GM12878 (cell line): ENCODE measurements at regions not wholly inside any gene's neighbourhood (a gene's known extent, or its start where the extent isn't known, plus 50 kb on each side); places are given as distances from the start of the nearest gene placed in this dataset.

ENCODE experiments used
- ATAC-seq: fragments of 200-7000 bp; cut with Tn5 transposase; 3 replicates; pipeline ENCODE4 v1.9.1; 2020; ENCODE audit warnings: mild to moderate bottlenecking, moderate library complexity
- BruUV-seq: library from RNA; stranded (reverse); fragments of 400-500 nt; replicated peaks from 2 replicates; lab custom pipeline; 2021; lab: Mats Ljungman, UMichigan
- CTCF ChIA-PET: fragments of 300-600 bp; sonication (Branson Sonifier 250); formaldehyde crosslinking; extraction: SDS; loops from one replicate; lab custom pipeline; 2021; ENCODE audit warnings: inconsistent platforms; lab: Yijun Ruan, JAX
- POLR2A ChIA-PET: fragments of 350-600 bp; formaldehyde crosslinking; extraction: SDS; loops from one replicate; lab custom pipeline; 2021; ENCODE audit warnings: inconsistent platforms; lab: Charles Lee
- RAD21 ChIA-PET: fragments of 300-600 bp; sonication (Branson Sonifier 250); formaldehyde crosslinking; loops from one replicate; lab custom pipeline; 2023; ENCODE audit warnings: antibody characterized with exemption; ENCODE audit not compliant: unreplicated experiment; lab: Charles Lee
- SMC1A ChIA-PET: fragments of 300-600 bp; sonication (Branson Sonifier 250); formaldehyde crosslinking; loops from one replicate; lab custom pipeline; 2023; ENCODE audit not compliant: unreplicated experiment, uncharacterized antibody; lab: Charles Lee
- DNase-seq: peaks from one replicate; pipeline ENCODE4 v3.0.0-alpha.2; 2011; ENCODE audit warnings: low read depth, low spot score
- FAIRE-seq: peaks from 3 replicates; lab custom pipeline; 2011; peaks lifted over from hg19 to GRCh38; lab: Jason Lieb, UNC
- H2AFZ ChIP-seq: 2 replicates; pipeline ENCODE4 v1.6.0; 2011; ENCODE audit warnings: low read depth, low read length, control low read depth; ENCODE audit not compliant: control insufficient read depth
- H3K27ac ChIP-seq: 2 replicates; pipeline ENCODE4 v1.5.1; 2011; ENCODE audit warnings: control low read depth; ENCODE audit not compliant: control insufficient read depth, insufficient read depth
- H3K27me3 ChIP-seq, 2 experiments: replicated peaks in 1 of 2; 2 replicates each; pipeline versions ENCODE4 v1.6.0 to v1.6.1; 2011; ENCODE audit warnings: low read length in 1 of 2; ENCODE audit not compliant: control insufficient read depth in 2 of 2, insufficient read depth in 2 of 2
- H3K36me3 ChIP-seq, 2 experiments: 2 replicates each; pipeline ENCODE4 v1.5.1; 2011; ENCODE audit warnings: low read length in 1 of 2; ENCODE audit not compliant: control insufficient read depth in 2 of 2, insufficient read depth in 2 of 2
- H3K4me1 ChIP-seq: 2 replicates; pipeline ENCODE4 v1.6.1; 2011; ENCODE audit warnings: mild to moderate bottlenecking, low read length, moderate library complexity, mixed read lengths; ENCODE audit not compliant: control insufficient read depth, insufficient read depth
- H3K4me2 ChIP-seq: 2 replicates; pipeline ENCODE4 v1.6.0; 2011; ENCODE audit warnings: control low read depth; ENCODE audit not compliant: control insufficient read depth, insufficient read depth
- H3K4me3 ChIP-seq: fragments of 200-600 bp; sonication (generic); 2 replicates; pipeline ENCODE4 v1.5.1; 2016
- H3K79me2 ChIP-seq: 2 replicates; pipeline ENCODE4 v1.6.0; 2011; ENCODE audit warnings: low read length; ENCODE audit not compliant: control insufficient read depth, insufficient read depth
- H3K9ac ChIP-seq: 2 replicates; pipeline ENCODE4 v1.8.0; 2011; ENCODE audit warnings: low read length, control low read depth, mixed read lengths; ENCODE audit not compliant: control insufficient read depth, insufficient read depth
- H3K9me3 ChIP-seq: replicated peaks from 3 replicates; pipeline ENCODE4 v1.5.1; 2011; ENCODE audit warnings: mild to moderate bottlenecking, low read length; ENCODE audit not compliant: control insufficient read depth, insufficient read depth
- H4K20me1 ChIP-seq: 2 replicates; pipeline ENCODE4 v1.6.0; 2011; ENCODE audit not compliant: control insufficient read depth, insufficient read depth
- CHD1 ChIP-seq: IDR thresholded peaks from 2 replicates; pipeline ENCODE4 v1.6.1; 2012; ENCODE audit warnings: low read depth, low read length, improper control_type of control experiment
- ETV6 ChIP-seq, 2 experiments: fragments of 450-650 bp in 1 of 2; IDR thresholded peaks in 1 of 2; conservative IDR thresholded peaks in 1 of 2; 2 replicates each; pipeline ENCODE4 v1.6.1; 2014; ENCODE audit warnings: antibody characterized with exemption in 1 of 2, borderline replicate concordance in 1 of 2, low read depth in 1 of 2, mild to moderate bottlenecking in 1 of 2, moderate library complexity in 1 of 2
- IKZF1 ChIP-seq: fragments of 450-650 bp; conservative IDR thresholded peaks from 2 replicates; pipeline ENCODE4 v1.6.1; 2017; ENCODE audit warnings: antibody characterized with exemption, mild to moderate bottlenecking
- IKZF2 ChIP-seq, 2 experiments: fragments of 450-650 bp; IDR thresholded peaks; 2 replicates each; pipeline ENCODE4 v1.6.1; 2017; ENCODE audit warnings: mild to moderate bottlenecking in 2 of 2, moderate library complexity in 2 of 2
- PAX8 ChIP-seq: fragments of 450-650 bp; IDR thresholded peaks from 2 replicates; pipeline ENCODE4 v1.6.1; 2017; ENCODE audit warnings: mild to moderate bottlenecking, moderate library complexity
- SPI1 ChIP-seq: IDR thresholded peaks from 2 replicates; pipeline ENCODE4 v1.6.1; 2011; ENCODE audit warnings: low read depth, mild to moderate bottlenecking, low read length, moderate library complexity, borderline replicate concordance; ENCODE audit not compliant: insufficient read depth
- WGBS: methylation state at CpG from one replicate; pipeline ENCODE4 v1.1.6; 2016; ENCODE audit warnings: low lambda C conversion rate; ENCODE audit not compliant: insufficient replicate concordance, insufficient coverage; ENCODE audit errors: missing lambda C conversion rate; 5-methylcytosine and 5-hydroxymethylcytosine counted together
- in situ Hi-C: fragments of 300-500 bp; cut with MboI; formaldehyde crosslinking; loops from 9 replicates; pipeline ENCODE4 v1.14.3; 2018; ENCODE audit warnings: mixed read lengths
- intact Hi-C: fragments of 100-400 bp; cut with micrococcal nuclease; formaldehyde crosslinking; loops from one replicate; pipeline ENCODE4 v1.14.2; 2022; ENCODE audit not compliant: unreplicated experiment
- TF ChIP-seq, protein P1 (sequence below): IDR thresholded peaks from 2 replicates; pipeline ENCODE4 v1.6.1; 2012; ENCODE audit warnings: improper control_type of control experiment, low read depth, low read length; ENCODE audit not compliant: insufficient replicate concordance

DNA sequence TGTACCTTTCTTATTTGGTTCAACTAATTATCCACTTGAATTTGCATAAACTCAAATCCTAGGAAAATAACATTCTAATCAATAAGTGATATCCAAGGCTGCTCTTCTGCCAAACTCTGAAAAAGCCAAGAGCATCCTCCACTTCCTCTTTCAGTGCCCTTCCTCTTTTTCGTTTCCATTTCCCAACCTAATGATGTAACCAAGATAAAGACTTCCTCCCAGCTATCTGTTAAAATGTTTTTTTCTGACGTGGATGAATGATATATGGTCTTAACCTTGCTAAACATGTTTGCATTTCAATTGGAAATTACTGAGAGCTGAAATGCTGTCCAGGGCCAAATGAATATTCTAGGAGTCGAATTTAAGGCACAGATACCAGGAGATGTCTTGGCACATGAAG lies 459.5 kb upstream of the PDE3A start:
- FAIRE-seq (no peak), DNase-seq (no peak)
- Histone ChIP-seq H3K9ac (no peak overlapping the region), H3K4me3 (no peak overlapping the region), H3K36me3 (no peaks in the 10 kb centered on the region), H3K27ac (no peak overlapping the region), H3K79me2 (no peaks in the 10 kb centered on the region), H3K9me3 (no peaks in the 10 kb centered on the region; the same call in 2 of the 3 replicates), H2AFZ (no peak overlapping the region)
- in situ Hi-C loops = no loop called here
- BruUV-seq = no TSS peak
- ChIA-PET RAD21 (interaction anchor here (1.2 to 2.9 kb wide), 3 partner anchors 11 to 74 kb away, joined by 3 to 18 read pairs (median 10); no protein-coding TSS in a partner anchor), CTCF (interaction anchor here (0.7 to 2.1 kb wide), 7 partner anchors 8 to 415 kb away, joined by 3 to 7 read pairs (median 4); no protein-coding TSS in a partner anchor), POLR2A (interaction anchor here (1.0 kb wide), 1 partner anchor 17 kb away, joined by 4 read pairs; no protein-coding TSS in a partner anchor)
- 0% methylated on average over 3 of the region's 3 CpGs for WGBS
- TF ChIP-seq SPI1 = peak; percentile 94
- TF ChIP-seq PAX8 = no peak
- TF ChIP-seq, protein P1, sequence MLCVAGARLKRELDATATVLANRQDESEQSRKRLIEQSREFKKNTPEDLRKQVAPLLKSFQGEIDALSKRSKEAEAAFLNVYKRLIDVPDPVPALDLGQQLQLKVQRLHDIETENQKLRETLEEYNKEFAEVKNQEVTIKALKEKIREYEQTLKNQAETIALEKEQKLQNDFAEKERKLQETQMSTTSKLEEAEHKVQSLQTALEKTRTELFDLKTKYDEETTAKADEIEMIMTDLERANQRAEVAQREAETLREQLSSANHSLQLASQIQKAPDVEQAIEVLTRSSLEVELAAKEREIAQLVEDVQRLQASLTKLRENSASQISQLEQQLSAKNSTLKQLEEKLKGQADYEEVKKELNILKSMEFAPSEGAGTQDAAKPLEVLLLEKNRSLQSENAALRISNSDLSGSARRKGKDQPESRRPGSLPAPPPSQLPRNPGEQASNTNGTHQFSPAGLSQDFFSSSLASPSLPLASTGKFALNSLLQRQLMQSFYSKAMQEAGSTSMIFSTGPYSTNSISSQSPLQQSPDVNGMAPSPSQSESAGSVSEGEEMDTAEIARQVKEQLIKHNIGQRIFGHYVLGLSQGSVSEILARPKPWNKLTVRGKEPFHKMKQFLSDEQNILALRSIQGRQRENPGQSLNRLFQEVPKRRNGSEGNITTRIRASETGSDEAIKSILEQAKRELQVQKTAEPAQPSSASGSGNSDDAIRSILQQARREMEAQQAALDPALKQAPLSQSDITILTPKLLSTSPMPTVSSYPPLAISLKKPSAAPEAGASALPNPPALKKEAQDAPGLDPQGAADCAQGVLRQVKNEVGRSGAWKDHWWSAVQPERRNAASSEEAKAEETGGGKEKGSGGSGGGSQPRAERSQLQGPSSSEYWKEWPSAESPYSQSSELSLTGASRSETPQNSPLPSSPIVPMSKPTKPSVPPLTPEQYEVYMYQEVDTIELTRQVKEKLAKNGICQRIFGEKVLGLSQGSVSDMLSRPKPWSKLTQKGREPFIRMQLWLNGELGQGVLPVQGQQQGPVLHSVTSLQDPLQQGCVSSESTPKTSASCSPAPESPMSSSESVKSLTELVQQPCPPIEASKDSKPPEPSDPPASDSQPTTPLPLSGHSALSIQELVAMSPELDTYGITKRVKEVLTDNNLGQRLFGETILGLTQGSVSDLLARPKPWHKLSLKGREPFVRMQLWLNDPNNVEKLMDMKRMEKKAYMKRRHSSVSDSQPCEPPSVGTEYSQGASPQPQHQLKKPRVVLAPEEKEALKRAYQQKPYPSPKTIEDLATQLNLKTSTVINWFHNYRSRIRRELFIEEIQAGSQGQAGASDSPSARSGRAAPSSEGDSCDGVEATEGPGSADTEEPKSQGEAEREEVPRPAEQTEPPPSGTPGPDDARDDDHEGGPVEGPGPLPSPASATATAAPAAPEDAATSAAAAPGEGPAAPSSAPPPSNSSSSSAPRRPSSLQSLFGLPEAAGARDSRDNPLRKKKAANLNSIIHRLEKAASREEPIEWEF = peak; percentile 44
- TF ChIP-seq CHD1 = no peak
- TF ChIP-seq ETV6 (conservative IDR thresholded peaks at IDR 0.05 in 1 of 2, IDR thresholded peaks at IDR 0.05 in 1 of 2; ENCODE audit: borderline replicate concordance in 1 of 2, low read depth in 1 of 2) = 0 out of 4 replicates have a peak, but pooled peaks of 1 of the 2 experiments have one; percentile 39
- peak; percentile 8 to 35; a peak in 3 of 4 replicates for TF ChIP-seq IKZF2 (IDR thresholded peaks at IDR 0.05)
- peak; percentile 35 for TF ChIP-seq IKZF1
- TF ChIP-seq, all 136 proteins: peak for 5
- Histone ChIP-seq H3K4me2 (no peak overlapping the region), H3K4me1 (no peaks in the 10 kb centered on the region), H4K20me1 (no peaks in the 10 kb centered on the region), H3K27me3 (no peaks in the 10 kb centered on the region)
- peak; percentile 58 for ATAC-seq
- SMC1A ChIA-PET = interaction anchor here (1.5 to 3.2 kb wide), 4 partner anchors 11 to 151 kb away, joined by 4 to 21 read pairs (median 12); no protein-coding TSS in a partner anchor
- intact Hi-C loops = no loop called here
